Stimulated activated memory B cell treated with anti-CD40 and anti-IgM and Interleukin-4, amounts not matched to agents 10 μg/mL and 1 μg/mL and 100 μg/mL, for 72 hours (primary cell): ENCODE measurements at regions not wholly inside any gene's neighbourhood (a gene's known extent, or its start where the extent isn't known, plus 50 kb on each side); places are given as distances from the start of the nearest gene placed in this dataset.

Experiments used
- ATAC-seq: fragments of 150-1000 bp; cut with Tn5 transposase; 2 replicates; pipeline ENCODE4 v1.10.0; 2021
- H3K27ac Mint-ChIP-seq: one replicate; pipeline ENCODE4 v1.8.0; 2022; ENCODE audit warnings: mild to moderate bottlenecking, mixed read lengths
- H3K27me3 Mint-ChIP-seq: one replicate; pipeline ENCODE4 v1.8.0; 2022; ENCODE audit warnings: mixed read lengths
- H3K36me3 Mint-ChIP-seq: one replicate; pipeline ENCODE4 v1.8.0; 2022; ENCODE audit warnings: mixed read lengths
- H3K4me1 Mint-ChIP-seq: one replicate; pipeline ENCODE4 v1.8.0; 2022; ENCODE audit warnings: mixed read lengths
- H3K4me3 Mint-ChIP-seq: one replicate; pipeline ENCODE4 v1.8.0; 2022; ENCODE audit warnings: mild to moderate bottlenecking, moderate library complexity, mixed read lengths
- H3K9me3 Mint-ChIP-seq: one replicate; pipeline ENCODE4 v1.8.0; 2022; ENCODE audit warnings: mixed read lengths

DNA sequence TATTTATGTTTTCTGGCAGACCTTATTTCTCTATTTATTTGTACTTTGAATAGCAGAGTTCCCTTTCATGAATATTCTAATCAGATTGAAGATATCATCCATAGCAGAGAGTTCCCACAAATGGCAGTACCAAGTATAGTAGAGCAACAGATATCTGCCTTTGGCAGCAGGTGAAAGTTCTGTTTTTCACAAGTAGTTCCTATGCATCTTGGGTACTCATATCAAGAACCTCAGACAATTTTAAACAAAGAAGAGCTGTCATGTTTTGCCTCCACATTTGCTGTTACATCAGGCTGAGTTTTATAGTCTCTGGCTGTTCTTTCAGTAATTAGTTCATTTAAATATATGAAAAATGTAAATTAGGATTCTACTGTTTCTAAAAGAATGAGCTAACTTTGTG lies 252.0 kb downstream of the KCNC2 start:
- Mint-ChIP-seq H3K9me3 (peaks cover 2% of the 10 kb centered on the region), H3K27me3 (no peaks in the 10 kb centered on the region), H3K36me3 (no peaks in the 10 kb centered on the region), H3K4me3 (no peak overlapping the region), H3K27ac (no peak overlapping the region), H3K4me1 (no peaks in the 10 kb centered on the region)
- no peak for ATAC-seq

DNA sequence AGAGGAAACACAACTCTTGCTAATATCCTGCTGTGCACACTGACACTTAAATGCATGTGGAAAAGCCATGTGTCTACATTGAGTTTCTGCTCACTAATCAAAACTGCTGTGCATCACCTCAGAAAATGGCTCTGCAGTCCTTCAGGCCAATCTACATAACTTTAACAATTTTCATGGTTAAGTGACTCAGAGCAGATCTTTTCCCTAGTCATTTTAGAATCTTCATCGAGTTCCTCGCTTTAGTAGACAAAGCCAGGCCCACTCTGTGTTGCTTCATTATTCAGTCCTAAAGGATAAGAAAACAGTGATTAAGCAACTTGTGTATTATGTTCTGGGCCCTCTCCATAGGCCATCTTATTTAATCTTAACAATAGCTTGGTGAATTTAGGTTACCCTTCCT lies 250.0 kb downstream of the KCNC2 start:
- H3K27me3 Mint-ChIP-seq, result no peaks in the 10 kb centered on the region
- no peak overlapping the region for H3K4me3 Mint-ChIP-seq
- ATAC-seq, result no peak
- no peaks in the 10 kb centered on the region for H3K36me3 Mint-ChIP-seq
- H3K27ac Mint-ChIP-seq, result no peak overlapping the region
- H3K9me3 Mint-ChIP-seq, result peaks cover 2% of the 10 kb centered on the region
- H3K4me1 Mint-ChIP-seq, result no peaks in the 10 kb centered on the region

DNA sequence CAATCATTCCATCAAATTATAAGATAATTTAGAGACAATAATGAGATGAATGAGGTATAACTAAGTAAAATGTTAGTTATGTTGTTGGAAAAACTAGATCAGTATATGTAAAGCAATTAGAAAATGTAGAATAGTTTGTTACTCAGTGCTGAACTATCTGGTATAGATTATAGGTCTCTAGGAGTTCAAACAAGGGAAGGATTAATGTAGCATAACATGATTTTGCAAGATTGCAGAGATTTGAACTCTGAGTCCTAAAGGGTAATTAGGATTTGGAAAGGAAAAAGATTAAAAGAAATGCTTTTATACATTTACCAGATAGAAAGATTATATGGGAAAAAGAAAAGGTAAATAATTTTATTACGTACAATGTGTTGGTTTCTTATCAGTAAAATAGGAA lies 246.3 kb downstream of the KCNC2 start:
- Mint-ChIP-seq H3K36me3 (no peaks in the 10 kb centered on the region), H3K4me1 (no peaks in the 10 kb centered on the region), H3K27ac (no peak overlapping the region), H3K9me3 (peaks cover 2% of the 10 kb centered on the region), H3K4me3 (no peak overlapping the region), H3K27me3 (no peaks in the 10 kb centered on the region)
- ATAC-seq, result no peak

DNA sequence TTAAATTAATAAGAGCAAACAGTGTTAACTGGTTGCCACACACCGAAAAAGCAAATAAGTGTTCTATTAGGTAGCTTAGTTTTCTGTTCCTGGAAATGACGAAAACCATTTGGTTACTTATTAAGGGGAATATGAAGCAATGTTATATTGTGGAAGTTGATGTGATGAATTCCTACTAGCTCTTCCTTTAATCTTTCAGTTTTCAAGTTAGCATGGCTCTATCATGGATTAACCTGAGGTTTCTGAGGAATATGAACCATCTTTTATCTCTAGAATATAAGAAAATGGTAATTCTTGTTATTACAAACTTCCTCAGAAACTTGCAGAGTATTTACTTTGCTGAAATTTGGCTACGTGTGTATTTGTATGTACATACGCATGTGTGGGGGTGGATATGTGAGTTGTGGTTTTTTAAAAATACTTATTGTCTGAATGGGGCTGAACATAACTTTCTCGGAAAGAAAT lies 245.7 kb downstream of the KCNC2 start:
- peaks cover 2% of the 10 kb centered on the region for H3K9me3 Mint-ChIP-seq
- ATAC-seq, result no peak
- no peaks in the 10 kb centered on the region for H3K27me3 Mint-ChIP-seq
- H3K4me1 Mint-ChIP-seq, result no peaks in the 10 kb centered on the region
- no peaks in the 10 kb centered on the region for H3K36me3 Mint-ChIP-seq
- no peak overlapping the region for H3K4me3 Mint-ChIP-seq
- no peak overlapping the region for H3K27ac Mint-ChIP-seq

DNA sequence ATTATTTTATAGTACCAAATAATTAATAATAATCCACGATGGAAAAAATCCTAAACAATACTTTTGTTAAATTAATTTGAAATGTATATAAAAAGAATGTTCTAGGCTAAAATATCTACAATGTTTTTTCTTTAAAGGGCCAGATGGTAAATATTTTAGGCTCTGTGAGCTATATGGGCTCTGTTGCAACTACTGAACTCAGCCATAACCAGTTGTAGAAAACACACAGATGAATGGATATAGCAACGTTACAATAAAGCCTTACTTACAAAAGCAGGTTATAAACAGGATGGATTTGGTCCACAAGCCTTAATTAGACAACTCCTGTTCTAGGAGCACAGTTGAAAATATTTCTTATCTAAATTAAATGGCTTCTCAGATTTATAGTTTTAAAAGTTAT lies 245.2 kb downstream of the KCNC2 start:
- ATAC-seq, result no peak
- H3K36me3 Mint-ChIP-seq, result no peaks in the 10 kb centered on the region

DNA sequence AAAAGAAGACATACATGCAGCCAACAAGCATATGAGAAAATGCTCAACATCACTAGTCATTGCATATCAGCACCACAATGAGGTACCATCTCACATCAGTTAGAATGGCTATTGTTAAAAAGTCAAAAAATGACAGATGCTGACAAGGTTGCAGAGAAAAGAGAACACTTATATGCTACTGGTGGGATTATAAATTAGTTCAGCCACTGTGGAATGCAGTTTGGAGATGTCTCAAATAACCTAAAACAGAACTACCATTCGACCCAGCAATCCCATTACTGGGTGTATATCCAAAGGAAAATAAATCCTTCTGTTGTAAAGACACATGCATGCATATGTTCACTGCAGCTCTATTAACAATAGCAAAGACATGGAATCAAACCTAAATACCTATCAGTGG lies 238.4 kb downstream of the KCNC2 start:
- H3K27me3 Mint-ChIP-seq, result no peaks in the 10 kb centered on the region
- no peaks in the 10 kb centered on the region for H3K36me3 Mint-ChIP-seq
- H3K9me3 Mint-ChIP-seq, result peaks cover 6% of the 10 kb centered on the region
- no peaks in the 10 kb centered on the region for H3K4me1 Mint-ChIP-seq
- no peak overlapping the region for H3K27ac Mint-ChIP-seq
- ATAC-seq, result no peak
- no peak overlapping the region for H3K4me3 Mint-ChIP-seq

More for the DNA sequence above, 245.2 kb downstream of the KCNC2 start:
- Mint-ChIP-seq H3K9me3 (no peaks in the 10 kb centered on the region), H3K27me3 (no peaks in the 10 kb centered on the region), H3K4me1 (no peaks in the 10 kb centered on the region), H3K27ac (no peak overlapping the region), H3K4me3 (no peak overlapping the region)

DNA sequence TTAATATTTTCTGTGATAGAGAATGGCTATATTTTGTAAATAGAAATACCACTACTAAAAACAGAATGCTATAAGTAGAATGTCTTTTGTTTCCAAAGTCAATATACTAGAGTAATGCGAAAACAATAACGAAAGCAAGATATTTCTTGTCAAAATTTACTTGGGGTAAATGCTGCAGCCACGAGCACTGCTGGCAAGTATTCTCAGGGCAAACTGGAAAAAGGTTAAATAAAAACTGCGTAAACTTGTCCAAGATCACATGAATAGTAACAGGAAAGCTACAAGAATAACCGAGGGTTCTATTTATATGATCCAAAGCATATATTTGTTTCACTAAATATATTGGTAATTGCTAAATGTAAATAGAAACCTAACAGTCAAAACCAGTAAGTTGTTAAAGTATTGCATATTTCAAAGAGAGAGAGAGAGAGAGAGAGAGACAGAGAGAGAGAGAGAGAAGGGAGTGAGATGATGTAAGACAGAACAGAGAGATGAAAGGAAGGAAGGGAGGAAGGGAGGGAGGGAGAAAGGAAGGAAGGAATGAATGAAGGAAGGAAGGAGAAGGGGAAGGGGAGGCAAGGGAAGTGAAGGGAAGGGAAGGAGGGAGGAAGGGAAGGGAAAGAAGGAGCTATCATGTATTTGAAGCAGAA lies 231.7 kb downstream of the KCNC2 start:
- no peak overlapping the region for H3K4me3 Mint-ChIP-seq
- no peak overlapping the region for H3K27ac Mint-ChIP-seq
- no peaks in the 10 kb centered on the region for H3K36me3 Mint-ChIP-seq
- peaks cover 12% of the 10 kb centered on the region for H3K9me3 Mint-ChIP-seq
- ATAC-seq, result no peak
- no peaks in the 10 kb centered on the region for H3K27me3 Mint-ChIP-seq
- no peaks in the 10 kb centered on the region for H3K4me1 Mint-ChIP-seq

DNA sequence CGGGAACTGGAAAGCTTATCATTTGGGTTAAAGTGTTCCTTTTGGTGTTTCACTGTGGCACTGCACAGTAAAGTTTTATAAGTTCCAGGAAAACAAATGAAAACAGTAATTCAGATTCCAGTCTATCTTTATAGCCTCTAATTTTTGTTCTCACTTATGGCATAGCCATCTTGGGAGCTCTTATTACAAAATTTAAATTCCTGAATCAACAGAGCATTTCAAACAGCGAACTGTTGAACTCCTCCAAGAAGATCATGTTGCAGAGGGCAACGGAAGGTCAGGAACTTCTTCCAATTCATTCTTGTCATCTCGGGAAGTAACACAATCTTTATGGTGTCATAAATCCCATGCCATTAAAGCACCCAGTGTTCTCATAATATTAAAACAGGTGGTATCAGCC lies 229.1 kb downstream of the KCNC2 start:
- Mint-ChIP-seq H3K27ac (no peak overlapping the region), H3K9me3 (peaks cover 10% of the 10 kb centered on the region), H3K4me1 (no peaks in the 10 kb centered on the region), H3K36me3 (no peaks in the 10 kb centered on the region), H3K4me3 (no peak overlapping the region), H3K27me3 (no peaks in the 10 kb centered on the region)
- no peak for ATAC-seq

DNA sequence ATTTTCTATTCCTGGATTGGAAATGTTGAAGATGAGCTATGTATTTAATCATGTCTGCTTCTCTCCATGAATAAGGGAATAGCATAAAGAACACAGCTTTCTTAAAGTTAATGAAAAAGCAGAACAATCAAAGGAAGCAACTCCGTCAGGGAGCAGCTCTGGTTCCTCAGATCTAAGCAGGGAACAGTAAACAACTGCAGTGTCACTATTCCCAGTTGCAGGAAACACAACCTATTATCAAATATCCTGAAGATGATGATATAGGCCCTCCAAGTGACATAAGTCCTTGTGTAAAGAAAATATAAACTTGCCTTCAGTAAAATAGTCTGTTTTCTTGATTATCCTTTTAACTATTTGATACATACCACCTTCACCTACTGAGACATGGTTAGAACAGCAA lies 228.1 kb downstream of the KCNC2 start:
- Mint-ChIP-seq H3K36me3 (no peaks in the 10 kb centered on the region), H3K27ac (no peak overlapping the region), H3K4me1 (no peaks in the 10 kb centered on the region), H3K27me3 (no peaks in the 10 kb centered on the region), H3K9me3 (peaks cover 4% of the 10 kb centered on the region), H3K4me3 (no peak overlapping the region)
- no peak for ATAC-seq

DNA sequence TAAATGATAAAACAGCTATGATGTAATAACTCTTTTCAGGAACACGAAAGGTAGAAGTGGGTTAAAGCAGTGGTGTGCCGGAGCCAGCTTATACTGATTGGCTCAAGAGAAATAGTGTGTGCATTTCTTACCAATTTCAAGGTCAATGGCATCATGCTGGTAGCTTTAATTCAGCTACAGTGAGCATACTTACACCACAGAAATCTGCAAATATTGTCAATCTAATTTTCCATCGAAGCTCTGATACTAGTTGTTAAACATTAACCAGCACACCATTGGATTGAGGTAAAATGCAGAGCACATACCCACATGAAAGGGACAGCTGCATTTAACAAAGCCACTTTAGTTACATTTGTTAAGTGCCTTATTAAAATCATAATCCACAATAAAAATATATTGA lies 225.7 kb downstream of the KCNC2 start:
- H3K9me3 Mint-ChIP-seq, result no peaks in the 10 kb centered on the region

DNA sequence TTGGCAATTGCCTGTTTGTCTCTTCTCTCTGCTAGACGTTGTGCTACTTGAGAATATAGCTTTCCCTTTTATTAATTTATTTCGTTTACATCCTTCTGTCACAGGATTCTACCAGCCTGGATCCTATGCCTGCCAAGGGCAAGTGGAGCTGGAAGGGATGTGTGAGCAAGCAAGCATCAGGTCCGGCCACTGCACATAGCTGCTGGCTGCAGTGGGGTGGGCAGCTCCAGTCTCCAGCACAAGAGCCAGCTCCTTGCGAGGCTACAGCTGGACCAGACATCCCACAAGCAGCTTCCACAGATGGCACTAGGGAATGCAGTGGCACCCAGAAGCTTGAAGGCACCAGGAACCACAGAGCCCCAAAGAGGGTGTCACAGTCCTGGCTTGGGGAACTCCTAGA lies 225.0 kb downstream of the KCNC2 start:
- ATAC-seq, result peak; percentile 9
- no peaks in the 10 kb centered on the region for H3K36me3 Mint-ChIP-seq
- no peaks in the 10 kb centered on the region for H3K27me3 Mint-ChIP-seq
- no peaks in the 10 kb centered on the region for H3K4me1 Mint-ChIP-seq
- H3K27ac Mint-ChIP-seq, result no peak overlapping the region
- no peaks in the 10 kb centered on the region for H3K9me3 Mint-ChIP-seq
- H3K4me3 Mint-ChIP-seq, result no peak overlapping the region

More for the DNA sequence above, 225.7 kb downstream of the KCNC2 start:
- no peak for ATAC-seq
- no peak overlapping the region for H3K4me3 Mint-ChIP-seq
- H3K27me3 Mint-ChIP-seq, result no peaks in the 10 kb centered on the region
- H3K36me3 Mint-ChIP-seq, result no peaks in the 10 kb centered on the region
- no peak overlapping the region for H3K27ac Mint-ChIP-seq
- no peaks in the 10 kb centered on the region for H3K4me1 Mint-ChIP-seq

DNA sequence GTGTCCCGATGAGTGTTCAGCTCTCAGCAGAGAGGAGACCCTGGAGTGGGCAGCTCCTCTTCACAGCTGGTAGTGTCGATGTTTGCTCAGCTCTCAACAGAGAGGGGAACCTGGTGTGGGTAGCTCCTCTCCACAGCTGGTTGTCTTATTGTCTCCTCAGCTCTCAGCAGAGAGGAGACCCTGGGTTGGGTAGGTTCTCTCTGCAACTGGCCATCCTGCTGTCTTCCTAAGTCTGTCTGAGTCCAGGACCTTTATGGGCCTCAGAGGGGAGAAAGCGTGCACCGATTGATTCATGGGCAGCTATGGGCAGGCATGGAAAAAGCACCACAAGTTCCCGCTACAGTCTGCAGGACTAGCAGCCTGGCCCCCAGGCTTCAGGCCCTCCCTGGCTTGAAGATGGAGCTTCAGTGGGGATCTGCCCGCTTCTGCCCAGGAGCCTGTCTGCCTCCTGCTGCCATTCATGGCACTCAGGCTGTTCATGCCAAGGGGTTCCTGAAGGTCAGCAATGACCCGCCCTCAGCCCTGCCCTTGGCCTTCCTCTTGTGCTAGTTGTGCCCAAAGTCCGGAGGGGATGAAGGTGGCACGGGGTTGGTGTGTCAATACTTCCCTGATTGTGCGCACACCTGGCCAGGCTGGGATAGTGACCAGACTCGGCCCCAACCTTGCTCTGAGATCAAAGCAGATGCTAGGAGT lies 224.2 kb downstream of the KCNC2 start:
- Mint-ChIP-seq H3K27ac (no peak overlapping the region), H3K36me3 (no peaks in the 10 kb centered on the region), H3K4me1 (no peaks in the 10 kb centered on the region), H3K9me3 (no peaks in the 10 kb centered on the region), H3K4me3 (no peak overlapping the region), H3K27me3 (no peaks in the 10 kb centered on the region)
- peak; percentile 53 for ATAC-seq

DNA sequence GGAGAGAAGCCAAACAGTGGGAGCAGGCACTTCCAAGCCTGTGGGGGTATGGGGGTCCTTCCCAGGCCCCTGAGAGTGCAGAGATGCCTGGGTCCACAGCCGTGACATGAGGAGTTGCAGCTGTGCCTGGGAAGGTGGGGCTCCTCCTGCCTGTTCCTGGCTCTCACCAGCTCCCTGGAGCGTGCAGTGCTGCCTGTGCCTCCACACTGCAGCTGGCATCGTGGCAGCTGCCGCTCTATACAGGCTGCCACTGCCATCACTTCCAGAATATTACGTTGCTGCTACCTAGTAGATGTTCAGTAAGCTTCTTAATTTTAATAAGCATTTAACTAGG lies 223.7 kb downstream of the KCNC2 start:
- Mint-ChIP-seq H3K36me3 (no peaks in the 10 kb centered on the region), H3K27me3 (no peaks in the 10 kb centered on the region), H3K4me3 (no peak overlapping the region), H3K27ac (no peak overlapping the region), H3K4me1 (no peaks in the 10 kb centered on the region), H3K9me3 (no peaks in the 10 kb centered on the region)
- ATAC-seq, result peak; percentile 44

DNA sequence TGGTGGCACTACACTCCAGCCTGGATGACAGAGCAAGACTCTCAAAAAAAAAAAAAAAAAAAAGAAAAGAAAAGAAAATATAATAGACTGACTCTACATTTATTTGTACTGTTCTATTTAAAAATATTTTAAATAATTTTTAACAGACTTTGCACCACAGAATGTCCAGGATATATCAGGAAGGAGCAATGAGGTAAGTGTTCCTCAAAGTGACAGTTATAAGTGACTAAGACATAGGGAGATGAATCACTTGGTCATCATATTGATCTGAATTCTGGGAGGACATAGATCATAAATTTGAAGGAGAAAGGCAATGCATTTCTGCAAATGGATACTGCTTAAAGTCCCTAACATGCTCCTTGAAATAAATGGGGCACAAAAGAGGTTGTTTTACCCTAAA lies 221.5 kb downstream of the KCNC2 start:
- Mint-ChIP-seq H3K27ac (no peak overlapping the region), H3K4me3 (no peak overlapping the region), H3K4me1 (no peaks in the 10 kb centered on the region), H3K27me3 (no peaks in the 10 kb centered on the region), H3K9me3 (no peaks in the 10 kb centered on the region), H3K36me3 (no peaks in the 10 kb centered on the region)
- ATAC-seq, result no peak
